Activated gamma-delta T cell (primary cell): ENCODE measurements at regions not wholly inside any gene's neighbourhood (a gene's known extent, or its start where the extent isn't known, plus 50 kb on each side); places are given as distances from the start of the nearest gene placed in this dataset.

ENCODE experiments used
- DNase-seq: peaks from one replicate; lab custom pipeline; 2025; lab: John Stamatoyannopoulos, UW

- DNase-seq, result no peak
Measured at GRCh38 chr5:118778941-118779340, 209.4 kb downstream of the DTWD2 start.

- DNase-seq, result no peak
Measured at GRCh38 chr5:118777189-118777736, 211.1 kb downstream of the DTWD2 start.

GRCh38 chr5:118776755-118777154 is 211.6 kb downstream of the DTWD2 start:
- no peak for DNase-seq

GRCh38 chr5:118775790-118776499 is 212.4 kb downstream of the DTWD2 start:
- no peak for DNase-seq

- DNase-seq, result no peak
Measured at GRCh38 chr5:118768607-118769175, 219.7 kb downstream of the DTWD2 start.

GRCh38 chr5:118762291-118762690 is 226.1 kb downstream of the DTWD2 start:
- DNase-seq, result no peak

DNA sequence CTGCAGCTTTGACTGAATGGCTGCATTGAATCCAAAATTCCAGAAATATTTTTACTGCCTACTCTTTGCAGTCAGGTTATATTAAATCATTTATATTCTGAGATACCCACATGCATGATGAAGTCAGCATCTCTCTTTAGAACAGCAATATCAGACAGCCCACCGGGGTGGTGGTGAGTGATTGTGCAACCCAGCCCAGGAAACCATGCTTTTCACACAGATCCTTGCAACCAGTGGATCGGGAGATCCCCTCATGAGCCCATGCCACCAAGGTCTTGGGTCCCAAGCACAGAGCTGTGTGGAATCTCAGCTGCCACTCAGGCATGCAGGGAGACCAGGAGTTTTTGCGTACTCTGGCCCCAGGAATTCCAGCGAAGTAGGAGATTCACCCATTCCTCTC is 226.5 kb downstream of the DTWD2 start:
- DNase-seq, result no peak

- DNase-seq, result no peak
Measured at GRCh38 chr5:118752969-118753368, 235.4 kb downstream of the DTWD2 start.

DNA sequence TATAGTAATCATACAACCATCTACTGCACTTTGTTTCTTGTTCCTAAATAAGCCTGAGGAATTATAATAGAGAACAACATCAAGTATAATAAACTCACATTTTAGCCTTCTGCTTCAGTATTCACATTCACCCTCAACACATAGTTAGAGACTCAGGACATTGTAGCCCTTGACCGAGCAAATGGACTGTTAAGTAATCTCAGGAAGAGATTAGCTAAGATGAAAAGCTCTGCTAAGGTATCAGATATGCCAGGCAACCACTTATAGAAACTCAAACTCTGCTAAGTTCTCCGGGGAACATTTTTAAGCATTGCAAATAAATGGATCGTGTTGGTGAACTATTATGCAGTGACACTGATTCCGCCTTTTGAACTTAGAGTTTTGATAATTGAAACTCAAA is 252.0 kb downstream of the DTWD2 start:
- no peak for DNase-seq

DNA sequence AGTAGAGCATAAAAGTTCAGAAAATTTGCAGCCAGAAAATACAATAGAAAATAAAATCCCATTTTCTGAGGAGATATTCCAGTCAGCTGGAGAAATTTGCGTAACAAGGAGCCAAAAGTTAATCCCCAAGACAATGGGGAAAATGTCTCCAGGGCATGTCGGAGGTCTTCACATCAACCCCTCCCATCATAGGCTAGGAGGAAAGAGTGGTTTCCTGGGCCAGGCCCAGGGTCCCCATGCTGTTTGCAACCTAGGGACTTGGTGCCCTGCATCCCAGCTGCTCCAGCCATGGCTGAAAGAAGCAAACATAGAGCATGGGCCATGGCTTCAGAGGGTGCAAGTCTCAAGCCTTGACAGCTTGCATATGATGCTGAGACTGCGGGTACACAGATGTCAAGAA is 255.0 kb downstream of the DTWD2 start:
- no peak for DNase-seq

DNA sequence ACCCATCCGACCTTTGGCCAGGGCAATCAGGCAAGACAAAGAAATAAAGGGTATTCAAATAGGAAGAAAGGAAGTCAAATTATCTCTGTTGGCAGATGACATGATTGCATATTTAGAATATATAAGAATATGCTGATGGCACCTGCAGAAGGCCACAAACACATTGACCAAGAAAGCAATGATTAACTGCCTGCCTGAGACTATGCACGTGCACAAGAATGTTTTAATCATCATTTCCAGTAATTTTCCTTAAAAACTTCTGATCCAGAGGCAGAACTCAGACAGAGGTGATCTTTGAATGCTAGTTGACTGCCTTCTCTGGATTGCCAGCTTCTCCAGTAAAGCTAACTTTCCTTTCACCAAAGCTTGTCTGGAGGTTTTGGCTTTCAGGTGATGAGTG is 260.2 kb downstream of the DTWD2 start:
- DNase-seq, result no peak

GRCh38 chr5:118726891-118727290 is 261.5 kb downstream of the DTWD2 start:
- DNase-seq, result no peak

DNA sequence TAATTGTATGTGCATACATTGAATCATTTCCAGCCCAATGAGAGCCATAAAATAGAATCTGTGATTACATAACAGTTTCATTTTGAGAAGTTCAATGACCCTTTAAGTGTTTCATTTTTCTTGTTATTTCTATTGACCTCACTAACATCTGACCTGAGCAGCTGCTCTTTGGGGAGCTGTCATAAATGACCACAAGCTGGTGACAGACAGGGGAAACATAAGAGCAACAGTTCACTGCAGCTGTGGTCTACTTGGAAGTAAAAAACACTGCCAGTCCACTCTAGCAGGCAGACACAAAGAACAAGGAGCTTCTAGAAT is 265.4 kb downstream of the DTWD2 start:
- DNase-seq, result no peak

DNA sequence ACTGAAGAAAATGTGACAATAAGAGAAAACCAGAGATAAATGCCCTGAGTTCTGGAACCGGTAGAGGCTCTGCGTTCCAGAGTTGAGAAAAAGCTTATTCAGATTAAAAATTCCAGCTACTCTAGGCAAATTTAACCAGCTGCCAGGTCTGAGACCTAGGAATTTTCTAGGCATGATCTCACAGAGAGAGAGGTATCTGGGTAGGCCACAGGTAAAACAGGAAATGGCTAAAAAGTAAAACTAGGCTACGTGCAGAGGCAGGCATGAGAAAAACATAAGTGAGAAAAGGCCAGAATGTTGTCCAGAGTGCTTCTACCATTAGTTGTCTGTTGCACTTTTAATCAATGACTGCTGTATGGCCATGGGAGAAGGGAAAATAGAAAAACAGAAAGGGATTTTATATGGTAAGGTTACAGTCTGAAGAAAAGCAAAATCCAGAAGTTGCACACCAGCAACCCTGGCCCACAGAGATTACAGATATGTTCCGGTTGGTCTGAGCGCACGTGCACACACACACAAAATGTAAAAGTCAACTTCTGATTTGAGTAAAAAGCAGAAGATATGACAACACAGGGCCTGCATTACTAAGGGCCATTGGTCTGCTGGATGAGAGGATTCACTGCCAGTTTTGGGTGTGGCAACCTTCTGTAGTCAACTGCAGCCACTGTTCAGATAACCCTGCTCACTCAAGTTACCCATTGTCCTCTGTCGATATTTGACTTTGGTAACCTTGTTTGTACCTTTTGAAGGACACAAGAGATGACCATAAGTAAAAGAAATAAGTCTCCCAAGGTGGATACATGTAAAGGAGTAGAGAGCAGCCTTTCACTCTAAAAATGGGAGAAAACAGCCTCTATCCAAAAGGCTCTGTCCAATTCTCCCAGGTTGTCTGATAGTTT is 266.0 kb downstream of the DTWD2 start:
- DNase-seq, result no peak

DNA sequence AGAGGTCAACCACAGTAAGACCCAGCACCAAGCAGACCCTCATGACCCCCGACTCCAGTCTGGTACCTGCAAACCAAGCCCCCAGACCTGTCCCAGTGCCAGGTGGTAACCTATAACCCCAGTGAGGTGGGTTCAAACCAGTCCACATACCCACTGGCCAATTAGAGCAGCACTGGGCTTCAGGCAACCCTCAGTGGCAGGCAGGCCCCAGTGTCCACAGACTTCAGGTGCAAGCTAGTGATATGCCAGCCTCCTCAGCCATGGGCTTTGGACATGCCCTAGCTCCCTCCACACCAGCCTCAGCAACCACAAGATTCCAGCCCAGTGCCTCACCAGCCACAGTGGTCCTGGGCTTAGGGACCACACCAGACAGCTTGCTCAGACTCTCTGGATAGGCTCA is 276.6 kb downstream of the DTWD2 start:
- no peak for DNase-seq

DNA sequence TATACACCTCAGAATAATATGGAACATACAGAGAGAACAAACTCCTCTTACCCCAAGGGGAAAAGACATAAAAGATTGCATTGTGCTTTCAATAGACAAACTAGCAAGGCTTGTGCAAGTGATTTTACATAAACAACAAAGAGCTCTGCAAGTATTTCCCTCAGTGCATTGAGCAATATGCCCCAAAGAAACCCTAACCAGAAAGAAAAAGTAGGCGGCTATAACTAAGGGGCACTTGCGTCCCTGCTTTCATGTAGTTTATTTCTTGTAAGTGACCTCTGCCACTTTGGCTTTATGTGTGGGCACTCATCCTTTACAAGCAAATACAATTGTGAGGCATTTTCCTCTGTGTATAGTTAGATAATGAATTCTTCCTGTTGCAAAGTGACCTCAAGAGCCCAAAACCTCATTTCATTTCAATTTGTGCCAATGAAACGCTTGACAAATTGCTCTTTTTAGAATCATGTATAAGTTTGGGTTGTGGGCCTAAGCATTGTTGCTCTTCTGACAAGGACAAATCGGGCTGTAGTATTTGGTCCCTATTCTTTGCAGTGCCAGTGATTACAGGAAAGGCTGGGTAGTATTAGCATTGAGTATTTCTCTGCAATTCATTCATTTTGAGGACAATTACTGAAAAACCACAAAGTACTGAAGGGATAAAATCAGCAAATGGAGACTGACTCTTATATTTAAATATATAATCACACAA is 282.2 kb downstream of the DTWD2 start:
- DNase-seq, result no peak

GRCh38 chr5:118703241-118703640 is 285.1 kb downstream of the DTWD2 start:
- DNase-seq, result no peak

DNA sequence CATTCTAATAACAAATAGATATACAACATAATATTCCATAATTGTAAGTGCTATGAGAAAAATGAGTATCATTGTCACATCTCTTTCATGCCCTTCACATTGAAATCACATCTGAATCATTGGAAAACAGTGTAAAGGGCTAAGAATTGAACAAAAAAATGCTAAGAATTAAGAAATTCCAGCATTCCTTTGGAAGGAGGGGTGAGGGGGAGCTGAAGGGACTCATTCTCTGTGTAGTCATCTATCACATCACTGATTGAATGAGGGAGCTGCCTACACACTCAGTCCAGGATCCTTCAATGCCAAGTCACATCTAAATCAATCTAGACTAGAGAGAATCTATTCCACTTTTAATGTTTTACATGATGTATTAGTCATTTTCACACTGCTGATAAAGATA is 286.6 kb downstream of the DTWD2 start:
- DNase-seq, result no peak

DNA sequence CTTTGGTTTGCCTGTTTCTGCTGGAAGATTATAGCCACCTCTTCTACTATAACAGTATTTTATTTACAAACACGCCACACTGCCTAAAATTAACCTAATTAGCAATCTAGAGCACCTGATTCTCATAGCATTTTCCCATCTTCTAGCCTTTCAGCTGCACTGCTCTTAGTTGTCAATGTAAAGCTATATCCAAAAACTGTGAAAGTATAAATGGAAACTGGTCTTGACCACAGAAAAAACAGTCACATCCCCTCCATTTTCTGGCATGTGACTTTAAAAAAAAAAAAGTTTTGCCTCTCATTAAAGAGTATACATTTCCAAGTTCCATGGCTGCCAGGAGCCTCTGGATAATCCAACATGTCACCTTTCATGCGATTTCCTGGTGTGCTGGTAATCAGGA is 287.8 kb downstream of the DTWD2 start:
- DNase-seq, result no peak

- no peak for DNase-seq
Measured at GRCh38 chr5:118698774-118699173, 289.6 kb downstream of the DTWD2 start.

DNA sequence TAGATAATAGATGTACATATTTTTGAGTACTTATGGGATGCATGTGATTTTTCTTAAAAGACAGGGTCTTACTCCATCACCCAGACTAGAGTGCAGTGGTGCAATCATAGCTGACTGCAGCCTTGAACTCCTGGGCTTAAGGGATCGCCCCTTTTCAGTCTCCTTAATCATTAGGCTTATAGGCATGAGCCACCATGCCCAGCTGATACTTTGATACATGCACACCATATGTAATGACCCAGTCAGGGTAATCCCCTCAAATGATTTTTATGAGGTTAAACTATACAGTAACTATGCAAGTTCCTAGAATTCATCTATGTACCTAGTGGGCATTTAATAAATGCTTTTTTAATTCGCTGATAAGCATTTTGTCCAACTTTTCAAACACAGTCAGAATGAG is 292.3 kb downstream of the DTWD2 start:
- no peak for DNase-seq

DNA sequence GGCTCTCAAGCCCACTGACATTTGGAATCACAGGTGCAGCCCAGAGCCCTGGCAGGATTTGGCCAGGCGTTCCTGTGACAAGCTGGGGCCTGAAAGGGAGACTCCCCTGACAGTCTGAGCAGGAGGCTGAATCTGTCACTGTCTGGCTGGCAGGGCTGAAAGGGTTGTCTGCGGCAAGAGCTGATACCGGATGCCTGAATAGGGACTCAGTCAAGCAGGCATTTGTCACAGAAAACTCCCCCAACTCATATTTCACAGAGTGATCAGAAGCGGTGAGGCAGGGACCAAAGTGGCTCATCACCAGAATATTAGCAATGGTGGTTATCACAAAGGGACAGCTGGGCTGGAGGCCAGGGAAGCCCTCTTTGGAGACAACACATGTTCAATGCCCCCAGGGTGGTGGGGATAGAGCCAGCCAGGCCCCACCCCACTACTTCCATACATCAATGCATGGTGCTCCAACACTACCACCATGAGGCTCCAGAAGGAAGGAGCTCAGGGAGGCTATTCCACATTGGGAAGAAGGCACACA is 295.5 kb downstream of the DTWD2 start:
- no peak for DNase-seq
